WTC11 (cell line): ENCODE measurements at regions not wholly inside any gene's neighbourhood (a gene's known extent, or its start where the extent isn't known, plus 50 kb on each side); places are given as distances from the start of the nearest gene placed in this dataset.
"Not testable (repeated sequence)": the region's sequence is repeated elsewhere in the genome, so short reads cannot be mapped to it uniquely, and the experiment has no call there.

ENCODE experiments used
- ATAC-seq: fragments of 200-7000 bp; cut with Tn5 transposase; 2 replicates; pipeline ENCODE4 v1.10.0; 2021; ENCODE audit warnings: mild to moderate bottlenecking, moderate library complexity
- CTCF ChIA-PET: fragments of 300-600 bp; sonication (Branson Sonifier 250); formaldehyde crosslinking; loops from one replicate; lab custom pipeline; 2021; ENCODE audit warnings: antibody characterized with exemption; lab: Charles Lee
- POLR2A ChIA-PET: fragments of 350-600 bp; sonication (Branson Sonifier 250); formaldehyde crosslinking; loops from one replicate; lab custom pipeline; 2021; ENCODE audit warnings: antibody characterized with exemption; lab: Charles Lee
- DNase-seq: peaks from one replicate; pipeline ENCODE4 v3.0.0; 2021; ENCODE audit warnings: low spot score
- H3K27ac Mint-ChIP-seq: 2 replicates; pipeline ENCODE4 v1.8.0; 2021; ENCODE audit warnings: mixed read lengths
- H3K27me3 Mint-ChIP-seq: 2 replicates; pipeline ENCODE4 v1.8.0; 2021; ENCODE audit warnings: low read depth, mild to moderate bottlenecking, moderate library complexity, mixed read lengths
- H3K36me3 Mint-ChIP-seq: 2 replicates; pipeline ENCODE4 v1.8.0; 2021; ENCODE audit warnings: mixed read lengths
- H3K4me1 Mint-ChIP-seq: 2 replicates; pipeline ENCODE4 v1.8.0; 2022; ENCODE audit warnings: mixed read lengths
- H3K4me3 Mint-ChIP-seq: 2 replicates; pipeline ENCODE4 v1.8.0; 2021; ENCODE audit warnings: mild to moderate bottlenecking, moderate library complexity, mixed read lengths
- H3K9me3 Mint-ChIP-seq: 2 replicates; pipeline ENCODE4 v1.8.0; 2021; ENCODE audit warnings: mixed read lengths
- AR ChIP-seq: fragments of 250-450 bp; sonication (Bioruptor Pico); IDR thresholded peaks from 2 replicates; pipeline ENCODE4 v1.9.0; 2021; ENCODE audit warnings: mild to moderate bottlenecking
- ATF6 ChIP-seq: sonication (generic); formaldehyde crosslinking; IDR thresholded peaks from 2 replicates; pipeline ENCODE4 v1.8.1; 2023; ENCODE audit warnings: mild to moderate bottlenecking, missing genetic modification reagents
- CREB1 ChIP-seq: sonication (generic); formaldehyde crosslinking; IDR thresholded peaks from 2 replicates; pipeline ENCODE4 v1.8.0; 2023; ENCODE audit warnings: mild to moderate bottlenecking, missing genetic modification reagents
- CTCF ChIP-seq: fragments of 200-600 bp; IDR thresholded peaks from 2 replicates; pipeline ENCODE4 v1.8.0; 2022; ENCODE audit warnings: antibody characterized with exemption
- FOXJ3 ChIP-seq: sonication (generic); formaldehyde crosslinking; IDR thresholded peaks from 2 replicates; pipeline ENCODE4 v1.9.0; 2021; ENCODE audit warnings: missing genetic modification reagents, mild to moderate bottlenecking, borderline replicate concordance
- FOXK1 ChIP-seq: sonication (generic); formaldehyde crosslinking; IDR thresholded peaks from 2 replicates; pipeline ENCODE4 v1.8.0; 2022; ENCODE audit warnings: mild to moderate bottlenecking, moderate library complexity, missing genetic modification reagents
- GABPB1 ChIP-seq: sonication (generic); formaldehyde crosslinking; IDR thresholded peaks from 2 replicates; pipeline ENCODE4 v1.8.1; 2023; ENCODE audit warnings: mild to moderate bottlenecking, missing genetic modification reagents
- JUN ChIP-seq: sonication (generic); formaldehyde crosslinking; IDR thresholded peaks from 2 replicates; pipeline ENCODE4 v1.8.0; 2023; ENCODE audit warnings: mild to moderate bottlenecking, missing genetic modification reagents
- MAX ChIP-seq: sonication (generic); formaldehyde crosslinking; IDR thresholded peaks from 2 replicates; pipeline ENCODE4 v1.8.0; 2022; ENCODE audit warnings: mild to moderate bottlenecking, missing genetic modification reagents
- MYBL2 ChIP-seq: sonication (generic); formaldehyde crosslinking; IDR thresholded peaks from 2 replicates; pipeline ENCODE4 v1.8.1; 2023; ENCODE audit warnings: mild to moderate bottlenecking, moderate library complexity, missing genetic modification reagents
- NFYB ChIP-seq: sonication (generic); formaldehyde crosslinking; conservative IDR thresholded peaks from 2 replicates; pipeline ENCODE4 v1.8.0; 2022; ENCODE audit warnings: low read depth, missing genetic modification reagents
- RELA ChIP-seq: sonication (generic); formaldehyde crosslinking; IDR thresholded peaks from 2 replicates; pipeline ENCODE4 v1.8.1; 2022; ENCODE audit warnings: missing genetic modification reagents, mild to moderate bottlenecking, borderline replicate concordance
- SOX15 ChIP-seq: fragments of 250-450 bp; sonication (Bioruptor Pico); IDR thresholded peaks from 2 replicates; pipeline ENCODE4 v1.9.0; 2021; ENCODE audit warnings: mild to moderate bottlenecking
- SP1 ChIP-seq: sonication (generic); formaldehyde crosslinking; conservative IDR thresholded peaks from 2 replicates; pipeline ENCODE4 v1.8.1; 2022; ENCODE audit warnings: missing genetic modification reagents
- TEAD4 ChIP-seq: sonication (generic); formaldehyde crosslinking; IDR thresholded peaks from 2 replicates; pipeline ENCODE4 v1.8.0; 2022; ENCODE audit warnings: mild to moderate bottlenecking, missing genetic modification reagents
- ZMAT4 ChIP-seq: fragments of 250-450 bp; sonication (Bioruptor Pico); IDR thresholded peaks from 2 replicates; pipeline ENCODE4 v1.9.0; 2021; ENCODE audit warnings: mild to moderate bottlenecking
- ZNF263 ChIP-seq: sonication (generic); formaldehyde crosslinking; IDR thresholded peaks from 2 replicates; pipeline ENCODE4 v1.8.1; 2022; ENCODE audit warnings: low read depth, mild to moderate bottlenecking, moderate library complexity, missing genetic modification reagents

- H3K27ac Mint-ChIP-seq, H3K9me3 Mint-ChIP-seq, H3K4me3 Mint-ChIP-seq, H3K36me3 Mint-ChIP-seq, POLR2A ChIA-PET, ATAC-seq, H3K27me3 Mint-ChIP-seq, H3K4me1 Mint-ChIP-seq: not testable (repeated sequence)
- CTCF ChIA-PET, result interaction anchor here (1.7 kb wide), 1 partner anchor 155 kb away, joined by 7 read pairs; no protein-coding TSS in a partner anchor
- peak; percentile 21 for DNase-seq
- TF ChIP-seq NFYB (CRISPR knock-in tag), result 0 out of 2 replicates have a peak, but pooled peaks have one; percentile 1
Measured at GRCh38 chr9:117642571-117643287, 61.5 kb upstream of the TLR4 start.

GRCh38 chr9:117636681-117637080 is 67.5 kb upstream of the TLR4 start:
- Mint-ChIP-seq H3K4me1 (no peaks in the 10 kb centered on the region), H3K9me3 (peaks cover 8% of the 10 kb centered on the region; the same call in 1 of the 2 replicates), H3K27ac (no peak overlapping the region), H3K27me3 (no peaks in the 10 kb centered on the region), H3K4me3 (no peak overlapping the region), H3K36me3 (no peaks in the 10 kb centered on the region)
- TF ChIP-seq JUN (CRISPR knock-in tag) (no peak), ZMAT4 (CRISPR knock-in tag) (no peak), CREB1 (CRISPR knock-in tag) (no peak), AR (CRISPR knock-in tag) (no peak), ATF6 (CRISPR knock-in tag) (no peak), SOX15 (CRISPR knock-in tag) (no peak), FOXK1 (CRISPR knock-in tag) (no peak), RELA (CRISPR knock-in tag) (no peak), MYBL2 (CRISPR knock-in tag) (no peak), FOXJ3 (CRISPR knock-in tag) (no peak), GABPB1 (no peak), MAX (no peak), TEAD4 (no peak), SP1 (CRISPR knock-in tag) (no peak), CTCF (no peak), ZNF263 (CRISPR knock-in tag) (no peak)
- ATAC-seq, result no peak
- no peak for DNase-seq
- CTCF ChIA-PET, result no interaction called here
- POLR2A ChIA-PET, result no interaction called here
